ENCODE measurements at regions not wholly inside any gene's neighbourhood (a gene's known extent, or its start where the extent isn't known, plus 50 kb on each side); places are given as distances from the start of the nearest gene placed in this dataset.

DNA sequence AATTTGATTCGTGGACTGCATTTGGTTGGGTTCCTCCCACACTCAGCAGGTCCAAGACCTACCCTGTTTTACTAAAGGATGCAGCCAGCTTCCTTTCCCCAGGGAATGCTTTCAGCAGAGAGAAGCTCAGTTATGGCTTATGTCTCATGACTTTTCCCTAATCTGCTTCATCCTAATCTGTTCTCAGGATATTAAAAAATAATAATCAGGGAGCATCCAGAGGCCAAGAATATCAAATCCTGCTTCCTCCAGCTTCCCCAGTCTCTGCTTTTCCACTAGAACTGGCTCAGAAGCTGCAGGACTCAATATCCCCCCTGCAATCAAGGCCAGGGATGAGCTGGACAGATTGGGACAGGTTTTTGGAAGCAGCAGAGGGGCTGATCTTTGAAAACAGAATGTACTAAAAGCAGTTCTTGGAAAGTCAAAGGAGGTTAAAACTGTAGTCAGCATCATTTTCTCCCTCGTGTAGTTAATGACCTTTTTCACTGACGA is 326.9 kb upstream of the TNP1 start:
- POLR2A ChIA-PET (ENCODE audit: unreplicated experiment): no interaction called here
- no TSS peak for BruUV-seq (replicated peaks)

GRCh38 chr2:217186152-217186551 is 326.3 kb upstream of the TNP1 start:
- POLR2A ChIA-PET (ENCODE audit: unreplicated experiment): no interaction called here
- BruUV-seq (replicated peaks): no TSS peak
- Histone ChIP-seq H3K4me3 (no peak overlapping the region), H4K20me1 (ENCODE audit: insufficient read depth) (no peaks in the 10 kb centered on the region), H2AFZ (no peak overlapping the region), H3K79me2 (ENCODE audit: low read depth) (no peaks in the 10 kb centered on the region), H3K9me2 (ENCODE audit: insufficient read depth) (no peaks in the 10 kb centered on the region), H3K4me1 (replicated peaks; ENCODE audit: insufficient read depth) (no peaks in the 10 kb centered on the region), H3K4me2 (no peak overlapping the region), H3K9me3 (ENCODE audit: insufficient read depth, low read depth) (no peaks in the 10 kb centered on the region), H3F3A (ENCODE audit: insufficient read depth, low read depth) (no peaks in the 10 kb centered on the region), H3K36me3 (ENCODE audit: low read depth) (no peaks in the 10 kb centered on the region), H3K27me3 (ENCODE audit: insufficient read depth, low read depth) (no peaks in the 10 kb centered on the region), H3K27ac (no peak overlapping the region)
- intact Hi-C loops (cut with micrococcal nuclease; ENCODE audit: unreplicated experiment): no loop called here
- DNase-seq: no peak
- no peak for TF ChIP-seq EZH2 (IDR thresholded peaks at IDR 0.05; ENCODE audit: low read depth)
- TF ChIP-seq, protein P1, sequence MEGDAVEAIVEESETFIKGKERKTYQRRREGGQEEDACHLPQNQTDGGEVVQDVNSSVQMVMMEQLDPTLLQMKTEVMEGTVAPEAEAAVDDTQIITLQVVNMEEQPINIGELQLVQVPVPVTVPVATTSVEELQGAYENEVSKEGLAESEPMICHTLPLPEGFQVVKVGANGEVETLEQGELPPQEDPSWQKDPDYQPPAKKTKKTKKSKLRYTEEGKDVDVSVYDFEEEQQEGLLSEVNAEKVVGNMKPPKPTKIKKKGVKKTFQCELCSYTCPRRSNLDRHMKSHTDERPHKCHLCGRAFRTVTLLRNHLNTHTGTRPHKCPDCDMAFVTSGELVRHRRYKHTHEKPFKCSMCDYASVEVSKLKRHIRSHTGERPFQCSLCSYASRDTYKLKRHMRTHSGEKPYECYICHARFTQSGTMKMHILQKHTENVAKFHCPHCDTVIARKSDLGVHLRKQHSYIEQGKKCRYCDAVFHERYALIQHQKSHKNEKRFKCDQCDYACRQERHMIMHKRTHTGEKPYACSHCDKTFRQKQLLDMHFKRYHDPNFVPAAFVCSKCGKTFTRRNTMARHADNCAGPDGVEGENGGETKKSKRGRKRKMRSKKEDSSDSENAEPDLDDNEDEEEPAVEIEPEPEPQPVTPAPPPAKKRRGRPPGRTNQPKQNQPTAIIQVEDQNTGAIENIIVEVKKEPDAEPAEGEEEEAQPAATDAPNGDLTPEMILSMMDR (conservative IDR thresholded peaks at IDR 0.05): no peak
- CTCF ChIA-PET: no interaction called here

More for the DNA sequence above, 326.9 kb upstream of the TNP1 start:
- CTCF ChIA-PET: no interaction called here
- Histone ChIP-seq H3K36me3 (ENCODE audit: low read depth) (no peaks in the 10 kb centered on the region), H3K9me2 (ENCODE audit: insufficient read depth) (no peaks in the 10 kb centered on the region), H3K4me3 (no peak overlapping the region), H3K27ac (no peak overlapping the region), H3K9me3 (ENCODE audit: insufficient read depth, low read depth) (no peaks in the 10 kb centered on the region), H3F3A (ENCODE audit: insufficient read depth, low read depth) (no peaks in the 10 kb centered on the region), H3K4me1 (replicated peaks; ENCODE audit: insufficient read depth) (no peaks in the 10 kb centered on the region), H3K79me2 (ENCODE audit: low read depth) (no peaks in the 10 kb centered on the region), H3K27me3 (ENCODE audit: insufficient read depth, low read depth) (no peaks in the 10 kb centered on the region), H2AFZ (no peak overlapping the region), H3K4me2 (no peak overlapping the region), H4K20me1 (ENCODE audit: insufficient read depth) (no peaks in the 10 kb centered on the region)
- no peak for TF ChIP-seq EZH2 (IDR thresholded peaks at IDR 0.05; ENCODE audit: low read depth)
- TF ChIP-seq, protein P1 (conservative IDR thresholded peaks at IDR 0.05): no peak
- no peak for DNase-seq
- intact Hi-C loops (cut with micrococcal nuclease; ENCODE audit: unreplicated experiment): no loop called here

DNA sequence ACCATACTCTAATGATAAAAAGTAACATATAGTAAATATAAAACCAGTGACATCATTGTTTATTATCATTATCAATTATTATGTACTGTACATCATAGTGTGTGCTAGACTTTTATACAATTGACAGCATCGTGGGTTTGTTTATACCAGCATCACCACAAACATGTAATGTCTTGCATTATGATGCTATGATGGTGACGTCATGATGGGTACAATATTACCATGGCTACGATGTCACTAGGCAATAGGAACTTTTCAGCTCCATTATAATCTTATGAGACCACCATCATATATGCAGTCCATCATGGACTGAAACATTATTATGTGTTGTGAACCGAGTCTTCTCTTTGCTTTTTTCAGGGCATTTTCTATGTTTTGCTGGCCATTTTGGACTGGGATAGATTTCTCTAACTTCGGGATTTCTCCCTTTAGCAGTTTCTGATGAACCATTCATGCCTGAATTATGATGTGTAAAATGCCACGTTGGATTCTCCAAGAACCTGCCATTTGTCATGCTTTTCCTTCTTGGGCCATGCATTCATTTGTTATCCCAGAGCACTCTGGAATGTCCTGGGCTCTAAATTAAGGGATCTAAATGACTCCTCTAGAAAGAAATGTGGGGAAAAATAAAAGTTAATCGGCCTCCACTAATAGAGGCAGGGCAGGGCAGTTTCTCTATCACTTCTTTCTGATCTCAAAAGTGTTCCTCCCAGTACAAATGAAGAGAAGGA is 325.6 kb upstream of the TNP1 start:
- no TSS peak for BruUV-seq (replicated peaks)
- POLR2A ChIA-PET (ENCODE audit: unreplicated experiment): no interaction called here
- no peaks in the 10 kb centered on the region for H3K36me3 ChIP-seq (ENCODE audit: low read depth)
- no peak overlapping the region for H3K4me2 ChIP-seq
- no peaks in the 10 kb centered on the region for H3F3A ChIP-seq (ENCODE audit: insufficient read depth, low read depth)
- H4K20me1 ChIP-seq (ENCODE audit: insufficient read depth): no peaks in the 10 kb centered on the region
- H3K27ac ChIP-seq: no peak overlapping the region
- H3K79me2 ChIP-seq (ENCODE audit: low read depth): no peaks in the 10 kb centered on the region
- TF ChIP-seq, protein P1 (conservative IDR thresholded peaks at IDR 0.05): no peak
- no peak for TF ChIP-seq EZH2 (IDR thresholded peaks at IDR 0.05; ENCODE audit: low read depth)
- H3K4me1 ChIP-seq (replicated peaks; ENCODE audit: insufficient read depth): no peaks in the 10 kb centered on the region
- no peaks in the 10 kb centered on the region for H3K9me3 ChIP-seq (ENCODE audit: insufficient read depth, low read depth)
- H3K9me2 ChIP-seq (ENCODE audit: insufficient read depth): no peaks in the 10 kb centered on the region
- H3K27me3 ChIP-seq (ENCODE audit: insufficient read depth, low read depth): no peaks in the 10 kb centered on the region
- H3K4me3 ChIP-seq: no peak overlapping the region
- DNase-seq: no peak
- intact Hi-C loops (cut with micrococcal nuclease; ENCODE audit: unreplicated experiment): no loop called here
- H2AFZ ChIP-seq: no peak overlapping the region
- CTCF ChIA-PET: no interaction called here

Data from PC-9 (cell line).